ENCODE measurements at regions not wholly inside any gene's neighbourhood (a gene's known extent, or its start where the extent isn't known, plus 50 kb on each side); places are given as distances from the start of the nearest gene placed in this dataset.

GRCh38 chr1:193663965-193664364 is 477.6 kb upstream of the B3GALT2 start:
- TF ChIP-seq CTCF (IDR thresholded peaks at IDR 0.05) = no peak
- no peak for TF ChIP-seq POLR2A (IDR thresholded peaks at IDR 0.05)

Data from heart left ventricle (tissue), 13 donors.